ENCODE measurements at regions not wholly inside any gene's neighbourhood (a gene's known extent, or its start where the extent isn't known, plus 50 kb on each side); places are given as distances from the start of the nearest gene placed in this dataset.

GRCh38 chr5:162529886-162530285 lies 462.3 kb downstream of the GABRG2 start:
- TF ChIP-seq CTCF (IDR thresholded peaks at IDR 0.05; ENCODE audit: low read depth, low read length) (no peak), POLR2A (IDR thresholded peaks at IDR 0.05; ENCODE audit: extremely low read depth, insufficient read length) (no peak), MAX (IDR thresholded peaks at IDR 0.05; ENCODE audit: low read depth, low read length) (no peak)

Data from NB4 (cell line).